Large intestine (tissue), 3 donors: ENCODE measurements at regions not wholly inside any gene's neighbourhood (a gene's known extent, or its start where the extent isn't known, plus 50 kb on each side); places are given as distances from the start of the nearest gene placed in this dataset.
"Not testable (repeated sequence)": the region's sequence is repeated elsewhere in the genome, so short reads cannot be mapped to it uniquely, and the experiment has no call there.

Experiments used
- DNase-seq, 2 donors: peaks; one replicate each; pipeline versions ENCODE4 v3.0.0 to v3.0.0-alpha.2; 2013
- H3K27ac ChIP-seq: one replicate; pipeline ENCODE4 v1.5.1; 2013; ENCODE audit warnings: low read length
- H3K27me3 ChIP-seq: 2 replicates; pipeline ENCODE4 v1.6.1; 2013; ENCODE audit warnings: low read length; ENCODE audit not compliant: control insufficient read depth, insufficient read depth
- H3K36me3 ChIP-seq: 2 replicates; pipeline ENCODE4 v1.6.1; 2013; ENCODE audit warnings: low read length; ENCODE audit not compliant: control insufficient read depth, insufficient read depth
- H3K4me1 ChIP-seq: one replicate; pipeline ENCODE4 v1.6.1; 2013; ENCODE audit warnings: low read length; ENCODE audit not compliant: control insufficient read depth, insufficient read depth
- H3K4me3 ChIP-seq: one replicate; pipeline ENCODE4 v1.5.1; 2013; ENCODE audit warnings: low read length
- H3K9me3 ChIP-seq: one replicate; pipeline ENCODE4 v1.6.1; 2013; ENCODE audit warnings: mild to moderate bottlenecking, low read depth, low read length, moderate library complexity; ENCODE audit not compliant: control insufficient read depth
- WGBS: methylation state at CpG from one replicate; pipeline ENCODE4 v1.1.5; 2013; ENCODE audit warnings: low lambda C conversion rate; ENCODE audit not compliant: insufficient coverage; 5-methylcytosine and 5-hydroxymethylcytosine counted together

GRCh38 chr10:121675344-121675743 is 77.1 kb upstream of the FGFR2 start:
- DNase-seq: no peak
- Histone ChIP-seq H3K27me3 (no peaks in the 10 kb centered on the region), H3K9me3 (peaks cover 4% of the 10 kb centered on the region), H3K4me1 (no peaks in the 10 kb centered on the region), H3K4me3 (no peak overlapping the region), H3K36me3 (no peaks in the 10 kb centered on the region), H3K27ac (no peak overlapping the region)
- no CpG with 5 or more reads among the region's 4 CpGs for WGBS

GRCh38 chr10:121674885-121675284 is 76.6 kb upstream of the FGFR2 start:
- H3K4me3 ChIP-seq: no peak overlapping the region
- H3K36me3 ChIP-seq: no peaks in the 10 kb centered on the region
- H3K9me3 ChIP-seq: peaks cover 4% of the 10 kb centered on the region
- no CpG with 5 or more reads among the region's 4 CpGs for WGBS
- DNase-seq: no peak
- H3K27ac ChIP-seq: no peak overlapping the region
- no peaks in the 10 kb centered on the region for H3K4me1 ChIP-seq
- no peaks in the 10 kb centered on the region for H3K27me3 ChIP-seq

- 90% methylated on average over 2 of the region's 9 CpGs for WGBS
- DNase-seq: no peak
Observed at GRCh38 chr10:121672733-121673132, 74.5 kb upstream of the FGFR2 start.

DNA sequence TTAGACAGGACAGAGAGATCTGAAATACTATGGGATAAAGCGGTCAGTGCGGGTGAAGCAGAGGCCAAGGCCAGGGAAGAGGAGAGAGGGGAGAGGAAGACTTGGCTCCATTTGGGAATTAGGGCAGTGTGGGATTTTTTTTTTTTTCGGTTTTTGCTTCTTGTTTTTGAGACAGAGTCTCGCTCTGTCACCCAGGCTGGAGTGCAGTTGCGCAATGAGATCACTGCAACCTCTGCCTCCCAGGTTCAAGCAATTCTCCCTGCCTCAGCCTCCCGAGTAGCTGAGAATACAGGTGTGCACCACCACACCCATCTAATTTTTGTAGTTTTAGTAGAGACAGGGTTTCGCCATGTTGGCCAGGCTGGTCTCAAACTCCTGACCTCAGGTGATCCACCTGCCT is 71.6 kb upstream of the FGFR2 start:
- not testable (repeated sequence) for H3K36me3 ChIP-seq, H3K9me3 ChIP-seq, H3K27me3 ChIP-seq, H3K4me1 ChIP-seq, H3K4me3 ChIP-seq, DNase-seq, H3K27ac ChIP-seq
- no CpG with 5 or more reads among the region's 7 CpGs for WGBS

More at GRCh38 chr10:121672733-121673132, 74.5 kb upstream of the FGFR2 start:
- H3K4me1 ChIP-seq: no peaks in the 10 kb centered on the region
- H3K4me3 ChIP-seq: no peak overlapping the region
- no peaks in the 10 kb centered on the region for H3K36me3 ChIP-seq
- H3K27ac ChIP-seq: no peak overlapping the region
- H3K9me3 ChIP-seq: no peaks in the 10 kb centered on the region
- H3K27me3 ChIP-seq: no peaks in the 10 kb centered on the region

GRCh38 chr10:121669028-121669374 is 70.8 kb upstream of the FGFR2 start:
- H3K36me3 ChIP-seq: no peaks in the 10 kb centered on the region
- no peak overlapping the region for H3K27ac ChIP-seq
- peaks cover 2% of the 10 kb centered on the region for H3K9me3 ChIP-seq
- H3K4me3 ChIP-seq: no peak overlapping the region
- H3K4me1 ChIP-seq: no peaks in the 10 kb centered on the region
- 92% methylated on average over 2 of the region's 6 CpGs for WGBS
- no peak for DNase-seq
- no peaks in the 10 kb centered on the region for H3K27me3 ChIP-seq

DNA sequence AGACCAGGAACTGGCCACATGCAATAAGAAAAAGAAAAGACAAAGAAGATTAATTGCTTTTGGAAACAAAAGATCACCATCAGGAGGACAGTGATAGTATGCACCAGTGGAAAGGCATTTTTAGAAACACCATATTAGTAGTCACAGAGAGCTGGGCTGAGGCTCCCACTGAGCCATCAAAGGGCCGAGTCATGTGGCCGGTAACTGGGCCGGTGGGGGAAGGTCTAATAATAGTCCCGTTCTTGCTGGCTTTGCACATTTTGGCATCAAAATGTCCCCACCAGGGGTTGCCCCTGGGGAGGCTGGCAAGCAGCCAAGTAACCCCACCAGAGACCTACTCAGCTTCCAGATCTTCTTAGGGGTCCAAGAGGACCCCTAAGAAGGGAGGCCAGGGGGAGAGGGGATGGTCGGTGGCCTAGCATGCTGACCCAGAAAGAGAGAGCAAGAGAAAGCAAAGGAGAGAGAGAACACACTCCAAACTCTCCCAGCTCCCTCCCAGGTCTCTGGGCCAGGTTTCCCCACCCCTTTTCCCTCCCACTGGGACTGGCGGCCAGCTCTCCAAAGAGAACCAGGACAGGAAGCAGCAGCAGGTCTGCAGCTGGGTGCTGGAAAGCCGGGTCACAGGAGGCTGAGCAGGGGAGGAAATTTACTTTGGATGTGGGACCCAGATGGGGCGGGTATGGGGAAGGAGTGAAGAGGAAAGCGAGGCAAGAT is 70.2 kb upstream of the FGFR2 start:
- Histone ChIP-seq H3K27me3 (no peaks in the 10 kb centered on the region), H3K9me3 (peaks cover 2% of the 10 kb centered on the region), H3K4me1 (no peaks in the 10 kb centered on the region), H3K36me3 (no peaks in the 10 kb centered on the region), H3K27ac (no peak overlapping the region), H3K4me3 (no peak overlapping the region)
- no CpG with 5 or more reads among the region's 9 CpGs for whole genome bisulfite sequencing
- DNase-seq: peak in 1 of 2 donors; percentile 44

GRCh38 chr10:121667948-121668313 is 69.7 kb upstream of the FGFR2 start:
- Histone ChIP-seq H3K9me3 (peaks cover 2% of the 10 kb centered on the region), H3K4me1 (no peaks in the 10 kb centered on the region), H3K4me3 (no peak overlapping the region), H3K36me3 (no peaks in the 10 kb centered on the region), H3K27ac (no peak overlapping the region), H3K27me3 (no peaks in the 10 kb centered on the region)
- WGBS: no CpG with 5 or more reads among the region's 3 CpGs
- DNase-seq: no peak

DNA sequence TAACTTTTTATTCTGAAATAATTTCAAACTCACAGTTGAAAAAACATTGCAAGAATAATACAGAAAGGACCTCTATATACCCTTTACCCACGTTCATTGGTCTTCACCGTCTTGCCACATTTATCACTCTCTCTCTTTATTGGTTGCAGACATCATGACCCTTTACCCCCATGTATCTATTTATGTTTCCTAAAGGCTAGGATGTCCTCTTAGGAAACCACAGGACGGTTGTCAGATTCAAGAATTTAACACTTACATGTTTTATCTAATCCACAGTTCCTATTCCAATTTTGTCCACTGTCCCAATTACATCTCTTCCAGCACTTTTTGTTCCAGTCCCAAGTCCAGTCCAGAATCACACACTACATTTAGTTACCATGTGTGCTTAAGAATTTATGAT is 67.6 kb upstream of the FGFR2 start:
- WGBS: 86% methylated on average over 1 of the region's 3 CpGs
- no peak for DNase-seq
- no peaks in the 10 kb centered on the region for H3K4me1 ChIP-seq

GRCh38 chr10:121664671-121665070 is 66.4 kb upstream of the FGFR2 start:
- no peak for DNase-seq
- H3K36me3 ChIP-seq: no peaks in the 10 kb centered on the region
- peaks cover 2% of the 10 kb centered on the region for H3K9me3 ChIP-seq
- no peaks in the 10 kb centered on the region for H3K4me1 ChIP-seq
- H3K27ac ChIP-seq: no peak overlapping the region
- H3K27me3 ChIP-seq: peaks cover 1% of the 10 kb centered on the region
- WGBS: no CpG with 5 or more reads among the region's 2 CpGs
- no peak overlapping the region for H3K4me3 ChIP-seq

More for the DNA sequence above, 67.6 kb upstream of the FGFR2 start:
- H3K27ac ChIP-seq: no peak overlapping the region
- no peaks in the 10 kb centered on the region for H3K27me3 ChIP-seq
- peaks cover 2% of the 10 kb centered on the region for H3K9me3 ChIP-seq
- H3K36me3 ChIP-seq: no peaks in the 10 kb centered on the region
- no peak overlapping the region for H3K4me3 ChIP-seq

GRCh38 chr10:121662945-121663917 is 65.0 kb upstream of the FGFR2 start:
- H3K4me1 ChIP-seq: no peaks in the 10 kb centered on the region
- WGBS: 80% methylated on average over 2 of the region's 11 CpGs
- DNase-seq: no peak

More at GRCh38 chr10:121662945-121663917, 65.0 kb upstream of the FGFR2 start:
- Histone ChIP-seq H3K36me3 (no peaks in the 10 kb centered on the region), H3K4me3 (no peak overlapping the region), H3K27ac (no peak overlapping the region), H3K9me3 (peaks cover 2% of the 10 kb centered on the region), H3K27me3 (peaks cover 3% of the 10 kb centered on the region)
